Fibroblast of lung (primary cell): ENCODE measurements at regions not wholly inside any gene's neighbourhood (a gene's known extent, or its start where the extent isn't known, plus 50 kb on each side); places are given as distances from the start of the nearest gene placed in this dataset.

Experiments used
- CTCF ChIP-seq, 2 donors: IDR thresholded peaks in 1 of 2; conservative IDR thresholded peaks in 1 of 2; 1 replicate in 1 of 2; 2 replicates in 1 of 2; pipeline ENCODE4 v1.5.1; 2011 to 2012; ENCODE audit warnings: low read length in 2 of 2, control low read depth in 1 of 2, inconsistent platforms in 1 of 2, low read depth in 1 of 2, mild to moderate bottlenecking in 1 of 2
- EZH2 ChIP-seq: IDR thresholded peaks from 2 replicates; pipeline ENCODE4 v1.5.1; 2012; ENCODE audit warnings: low read length, control low read depth, mild to moderate bottlenecking; ENCODE audit errors: missing control alignments

DNA sequence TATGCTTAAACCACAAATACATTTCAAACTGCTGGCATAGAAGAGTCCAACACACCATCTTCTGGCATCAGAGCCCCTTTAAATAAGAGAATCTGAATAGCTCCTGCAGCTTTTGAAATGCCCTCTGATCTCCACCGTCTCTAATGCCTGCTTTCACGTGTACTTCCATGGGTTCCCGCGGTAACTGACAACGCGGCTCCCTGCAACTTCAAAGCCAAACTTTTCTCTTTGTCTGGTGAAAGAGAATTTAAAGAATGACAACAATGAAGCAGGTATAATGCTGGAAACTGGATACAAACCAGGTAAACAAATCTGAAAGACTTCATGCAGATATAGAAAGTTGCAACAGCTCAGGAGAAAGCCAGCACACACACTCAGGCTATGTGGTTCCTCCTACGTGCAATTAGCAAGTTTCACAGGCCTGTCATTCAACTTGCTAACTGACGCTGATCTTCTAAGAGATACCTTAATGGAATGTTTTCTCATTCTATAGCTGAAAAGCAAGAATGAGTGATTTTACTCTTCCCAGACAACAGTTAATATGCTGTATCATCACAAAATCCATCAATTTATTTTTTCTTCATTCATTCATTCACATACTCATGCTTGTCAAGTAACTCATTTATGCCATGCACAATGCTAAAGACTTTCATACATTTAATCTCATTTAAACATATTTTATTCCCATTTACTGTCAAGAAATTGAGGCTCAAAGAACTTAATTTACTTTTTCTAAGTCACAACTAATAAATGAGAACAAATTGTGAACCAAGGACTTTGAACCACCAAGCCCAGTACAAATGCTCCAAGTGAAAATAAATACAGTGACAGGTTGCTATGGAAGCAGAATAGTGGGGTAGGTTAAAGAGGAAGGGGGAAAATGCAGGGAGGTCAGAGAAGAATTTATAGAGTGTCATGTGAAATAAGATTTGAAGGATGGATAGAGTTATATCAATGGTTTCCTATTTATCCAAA is 202.7 kb upstream of the SNX7 start:
- TF ChIP-seq CTCF (conservative IDR thresholded peaks at IDR 0.05 in 1 of 2, IDR thresholded peaks at IDR 0.05 in 1 of 2; ENCODE audit: low read depth in 1 of 2, low read length in 2 of 2): no peak
- no peak for TF ChIP-seq EZH2
